Lower lobe of right lung (tissue), 2 donors: ENCODE measurements at regions not wholly inside any gene's neighbourhood (a gene's known extent, or its start where the extent isn't known, plus 50 kb on each side); places are given as distances from the start of the nearest gene placed in this dataset.

ENCODE experiments used
- ATAC-seq, 2 donors: fragments of 200-7000 bp; cut with Tn5 transposase; one replicate each; pipeline ENCODE4 v1.9.1; 2020 to 2022; ENCODE audit warnings: mild to moderate bottlenecking in 2 of 2, moderate library complexity in 2 of 2
- DNase-seq: peaks from one replicate; pipeline ENCODE4 v3.0.0-alpha.2; 2020
- H3K27ac ChIP-seq: fragments of 200-600 bp; one replicate; pipeline ENCODE4 v1.8.0; 2022
- H3K27me3 ChIP-seq: fragments of 200-600 bp; one replicate; pipeline ENCODE4 v1.8.0; 2022; ENCODE audit warnings: low read depth
- H3K36me3 ChIP-seq: fragments of 200-600 bp; one replicate; pipeline ENCODE4 v1.8.0; 2022; ENCODE audit warnings: mild to moderate bottlenecking
- H3K4me1 ChIP-seq: fragments of 200-600 bp; one replicate; pipeline ENCODE4 v1.8.0; 2022
- H3K4me3 ChIP-seq: fragments of 200-600 bp; one replicate; pipeline ENCODE4 v1.8.0; 2022; ENCODE audit warnings: mild to moderate bottlenecking
- H3K9me3 ChIP-seq: fragments of 200-600 bp; one replicate; pipeline ENCODE4 v1.8.0; 2022
- CTCF ChIP-seq: fragments of 200-600 bp; IDR thresholded peaks from one replicate; pipeline ENCODE4 v1.8.0; 2022; ENCODE audit warnings: antibody characterized with exemption, mild to moderate bottlenecking
- intact Hi-C: fragments of 100-400 bp; cut with DNase I; formaldehyde crosslinking; loops from one replicate; pipeline ENCODE4 v1.11.0; 2022
- donor health status: DM: no; HTN: yes; CAD: no; lungs with severe emphysema.

GRCh38 chr3:194995922-194996321, 275.0 kb downstream of the XXYLT1 start:
- TF ChIP-seq CTCF, result no peak
- Histone ChIP-seq H3K27ac (no peak overlapping the region), H3K9me3 (no peaks in the 10 kb centered on the region), H3K4me1 (no peaks in the 10 kb centered on the region), H3K36me3 (no peaks in the 10 kb centered on the region), H3K4me3 (no peak overlapping the region), H3K27me3 (no peaks in the 10 kb centered on the region)
- DNase-seq (no peak), ATAC-seq (no peak)
- intact Hi-C loops, result no loop called here

GRCh38 chr3:194996746-194997145, 274.2 kb downstream of the XXYLT1 start:
- Histone ChIP-seq H3K4me1 (peaks cover under 1% of the 10 kb centered on the region), H3K27me3 (no peaks in the 10 kb centered on the region), H3K36me3 (no peaks in the 10 kb centered on the region), H3K4me3 (no peak overlapping the region), H3K9me3 (no peaks in the 10 kb centered on the region), H3K27ac (no peak overlapping the region)
- no peak for ATAC-seq
- TF ChIP-seq CTCF, result no peak
- DNase-seq, result no peak
- intact Hi-C loops, result no loop called here

GRCh38 chr3:194998417-194998816, 272.5 kb downstream of the XXYLT1 start:
- DNase-seq, result no peak
- no peak for ATAC-seq
- intact Hi-C loops, result no loop called here
- TF ChIP-seq CTCF, result no peak
- Histone ChIP-seq H3K27me3 (no peaks in the 10 kb centered on the region), H3K4me1 (peaks cover 13% of the 10 kb centered on the region), H3K36me3 (no peaks in the 10 kb centered on the region), H3K4me3 (no peak overlapping the region), H3K9me3 (no peaks in the 10 kb centered on the region), H3K27ac (no peak overlapping the region)

- no peak for DNase-seq
- no peak overlapping the region for H3K27ac ChIP-seq
- H3K9me3 ChIP-seq, result no peaks in the 10 kb centered on the region
- peaks cover 13% of the 10 kb centered on the region for H3K4me1 ChIP-seq
- no peak overlapping the region for H3K4me3 ChIP-seq
- no peaks in the 10 kb centered on the region for H3K27me3 ChIP-seq
- no peak for ATAC-seq
- no peaks in the 10 kb centered on the region for H3K36me3 ChIP-seq
- intact Hi-C loops, result no loop called here
- no peak for TF ChIP-seq CTCF
Measured at GRCh38 chr3:194998948-194999347, 272.0 kb downstream of the XXYLT1 start.

- H3K27ac ChIP-seq, result no peak overlapping the region
- no peak for ATAC-seq
- H3K4me1 ChIP-seq, result peaks cover 13% of the 10 kb centered on the region
Measured at GRCh38 chr3:194999491-194999890, 271.5 kb downstream of the XXYLT1 start.

More at GRCh38 chr3:194999491-194999890, 271.5 kb downstream of the XXYLT1 start:
- no peaks in the 10 kb centered on the region for H3K27me3 ChIP-seq
- no peaks in the 10 kb centered on the region for H3K9me3 ChIP-seq
- intact Hi-C loops, result no loop called here
- no peaks in the 10 kb centered on the region for H3K36me3 ChIP-seq
- no peak for DNase-seq
- no peak overlapping the region for H3K4me3 ChIP-seq
- no peak for TF ChIP-seq CTCF
